SK-N-SH treated with all-trans-retinoic acid at 6 μM for 48 hours (cell line): ENCODE measurements at regions not wholly inside any gene's neighbourhood (a gene's known extent, or its start where the extent isn't known, plus 50 kb on each side); places are given as distances from the start of the nearest gene placed in this dataset.

Experiments
- CSRNP3 ChIP-seq: fragments of 250-450 bp; sonication (Bioruptor Pico); IDR thresholded peaks from 2 replicates; pipeline ENCODE4 v1.5.1; 2021; ENCODE audit warnings: mild to moderate bottlenecking, moderate library complexity
- ESRRG ChIP-seq: fragments of 250-450 bp; sonication (Bioruptor Pico); IDR thresholded peaks from 2 replicates; pipeline ENCODE4 v1.6.1; 2021; ENCODE audit warnings: mild to moderate bottlenecking
- TCF4 ChIP-seq: fragments of 250-450 bp; sonication (Bioruptor Pico); IDR thresholded peaks from 2 replicates; pipeline ENCODE4 v1.8.0; 2021; ENCODE audit warnings: mild to moderate bottlenecking, moderate library complexity, borderline replicate concordance
- TOX ChIP-seq: fragments of 250-450 bp; sonication (Bioruptor Pico); IDR thresholded peaks from 2 replicates; pipeline ENCODE4 v1.8.0; 2021; ENCODE audit warnings: mild to moderate bottlenecking, moderate library complexity, borderline replicate concordance
- ZC3H10 ChIP-seq: fragments of 250-450 bp; sonication (Bioruptor Pico); IDR thresholded peaks from 2 replicates; pipeline ENCODE4 v1.5.1; 2021; ENCODE audit warnings: mild to moderate bottlenecking, moderate library complexity
- ZFP30 ChIP-seq: fragments of 450-650 bp; formaldehyde crosslinking; IDR thresholded peaks from 2 replicates; pipeline ENCODE4 v1.5.0; 2022; ENCODE audit warnings: mild to moderate bottlenecking, moderate library complexity
- ZNF70 ChIP-seq: fragments of 450-650 bp; formaldehyde crosslinking; IDR thresholded peaks from 2 replicates; pipeline ENCODE4 v1.5.0; 2020; ENCODE audit warnings: mild to moderate bottlenecking, moderate library complexity

- no peak for TF ChIP-seq CSRNP3 (CRISPR knock-in tag)
- TF ChIP-seq ZNF70, result no peak
- no peak for TF ChIP-seq ZC3H10 (CRISPR knock-in tag)
- no peak for TF ChIP-seq ESRRG (CRISPR knock-in tag)
- TF ChIP-seq TOX (CRISPR knock-in tag), result no peak
- no peak for TF ChIP-seq ZFP30
- no peak for TF ChIP-seq TCF4 (CRISPR knock-in tag)
These were observed 120.0 kb upstream of the SLC35G4 start for GRCh38 chr18:11489266-11489899.
